ENCODE measurements at regions not wholly inside any gene's neighbourhood (a gene's known extent, or its start where the extent isn't known, plus 50 kb on each side); places are given as distances from the start of the nearest gene placed in this dataset.
"Not testable (repeated sequence)": the region's sequence is repeated elsewhere in the genome, so short reads cannot be mapped to it uniquely, and the experiment has no call there.

DNA sequence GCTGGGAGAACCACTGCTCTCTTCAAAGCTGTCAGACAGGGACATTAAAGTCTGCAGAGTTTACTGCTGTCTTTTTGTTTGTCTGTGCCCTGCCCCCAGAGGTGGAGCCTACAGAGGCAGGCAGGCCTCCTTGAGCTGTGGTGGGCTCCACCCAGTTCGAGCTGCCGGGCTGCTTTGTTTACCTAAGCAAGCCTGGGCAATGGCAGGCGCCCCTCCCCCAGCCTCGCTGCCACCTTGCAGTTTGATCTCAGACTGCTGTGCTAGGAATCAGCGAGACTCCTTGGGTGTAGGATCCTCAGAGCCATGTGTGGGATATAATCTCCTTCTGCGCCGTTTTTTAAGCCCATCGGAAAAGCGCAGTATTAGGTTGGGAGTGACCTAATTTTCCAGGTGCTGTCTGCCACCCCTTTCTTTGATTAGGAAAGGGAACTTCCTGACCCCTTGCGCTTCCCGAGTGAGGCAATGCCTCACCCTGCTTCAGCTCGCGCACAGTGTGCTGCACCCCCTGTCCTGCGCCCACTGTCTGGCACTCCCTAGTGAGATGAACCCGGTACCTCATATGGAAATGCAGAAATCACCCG lies 298.3 kb upstream of the MIS18BP1 start:
- DNase-seq: not testable (repeated sequence)

DNA sequence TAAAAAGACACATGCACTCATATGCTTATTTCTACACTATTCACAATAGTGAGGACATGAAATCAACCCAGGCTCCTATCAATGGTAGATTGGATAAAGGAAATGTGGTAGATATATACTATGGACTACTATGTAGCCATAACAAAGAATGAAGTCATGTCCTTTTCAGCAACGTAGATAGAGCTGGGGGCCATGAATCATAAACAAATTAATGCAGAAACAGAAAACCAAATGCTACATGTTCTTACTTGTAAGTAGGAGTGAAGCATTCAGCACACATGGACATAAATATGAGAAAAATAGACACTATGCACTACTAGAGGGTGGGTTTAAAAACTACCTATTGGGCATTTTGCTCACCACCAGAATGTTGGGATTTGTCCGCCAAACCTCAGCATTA lies 278.0 kb upstream of the MIS18BP1 start:
- no peak for DNase-seq

- no peak for DNase-seq
These were observed 273.9 kb upstream of the MIS18BP1 start for GRCh38 chr14:45526715-45527549.

DNA sequence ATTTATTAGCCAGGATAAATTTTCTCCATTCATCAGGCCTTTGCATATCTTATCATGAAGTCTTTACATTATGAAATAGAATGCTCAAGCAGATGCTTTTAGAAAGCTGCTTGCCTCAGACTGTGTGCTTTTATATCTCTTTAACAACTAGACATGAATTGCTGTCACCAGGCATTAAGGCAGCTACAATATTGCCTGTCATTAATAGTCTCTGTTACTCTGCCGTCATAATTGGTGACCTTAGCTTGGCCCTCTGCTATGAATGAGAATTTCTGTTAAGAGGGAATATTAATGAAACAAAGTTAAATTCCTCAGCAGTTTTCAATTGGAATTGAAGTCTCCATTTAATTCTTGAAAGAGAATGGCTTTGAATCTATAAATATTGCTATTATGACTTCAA lies 266.8 kb upstream of the MIS18BP1 start:
- no peak for DNase-seq

GRCh38 chr14:45492876-45493275 lies 239.9 kb upstream of the MIS18BP1 start:
- no peak for DNase-seq

DNA sequence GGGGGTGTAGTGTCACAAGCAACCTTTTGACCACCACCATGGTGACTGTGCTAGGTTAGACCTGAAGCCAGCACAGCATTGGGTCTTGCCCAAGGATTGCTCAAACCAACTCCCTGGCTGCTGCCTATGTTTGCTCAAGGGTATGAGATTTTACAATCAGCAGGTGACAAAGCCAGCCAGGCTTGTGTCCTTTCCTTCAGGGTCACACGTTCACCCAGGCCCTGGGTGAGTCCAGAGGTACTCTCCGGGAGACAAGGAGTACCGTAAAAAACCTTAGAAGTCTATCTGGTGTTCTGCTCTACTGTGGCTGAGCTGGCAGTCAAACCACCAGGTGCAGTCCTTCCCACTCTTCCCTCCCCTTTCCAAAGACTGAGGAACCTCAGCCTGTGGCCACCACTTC lies 238.9 kb upstream of the MIS18BP1 start:
- no peak for DNase-seq

DNA sequence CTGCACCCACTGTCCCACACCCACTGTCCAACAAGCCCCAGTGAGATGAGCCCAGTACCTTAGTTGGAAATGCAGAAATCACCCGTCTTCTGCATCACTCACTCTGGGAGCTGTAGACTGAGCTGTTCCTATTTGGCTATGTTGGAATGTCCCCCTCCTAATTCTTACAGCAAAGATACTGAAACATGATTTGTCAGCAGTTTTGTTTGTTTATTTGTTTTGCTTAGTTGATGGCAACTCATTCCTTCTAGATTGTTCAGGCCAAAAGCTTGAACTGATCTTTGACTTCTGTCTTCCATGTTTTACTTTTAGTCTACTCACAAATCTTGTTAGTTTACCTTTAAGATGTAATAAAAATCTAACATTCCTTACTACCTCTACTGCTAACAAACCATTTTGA lies 233.6 kb upstream of the MIS18BP1 start:
- DNase-seq: no peak

- DNase-seq: no peak
These were observed 214.0 kb upstream of the MIS18BP1 start for GRCh38 chr14:45467023-45467422.

GRCh38 chr14:45434221-45434620 lies 181.2 kb upstream of the MIS18BP1 start:
- no peak for DNase-seq

- no peak for DNase-seq
These were observed 173.8 kb upstream of the MIS18BP1 start for GRCh38 chr14:45426685-45427282.

- DNase-seq: no peak
These were observed 153.9 kb upstream of the MIS18BP1 start for GRCh38 chr14:45406942-45407341.

GRCh38 chr14:45400950-45401640 lies 148.1 kb upstream of the MIS18BP1 start:
- no peak for DNase-seq

DNA sequence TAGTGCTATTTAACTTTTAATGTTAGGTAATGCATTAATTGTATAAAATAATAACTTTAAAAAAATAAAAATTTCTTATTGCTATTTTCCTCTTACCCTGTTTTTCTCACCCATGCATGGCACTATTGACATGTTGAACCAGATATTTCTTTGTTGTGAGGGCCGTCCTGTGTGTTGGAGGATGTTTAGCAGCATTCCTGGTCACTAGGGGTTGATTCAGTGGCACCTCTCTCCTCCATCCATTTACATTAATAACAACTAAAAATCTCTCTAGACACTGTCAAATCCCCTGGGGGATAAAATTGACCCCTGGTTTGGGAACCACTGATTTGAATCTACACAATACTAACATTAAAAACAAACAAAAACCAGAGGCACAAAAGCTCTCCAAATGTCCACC lies 147.5 kb upstream of the MIS18BP1 start:
- no peak for DNase-seq

GRCh38 chr14:45381091-45381490 lies 128.1 kb upstream of the MIS18BP1 start:
- no peak for DNase-seq

DNA sequence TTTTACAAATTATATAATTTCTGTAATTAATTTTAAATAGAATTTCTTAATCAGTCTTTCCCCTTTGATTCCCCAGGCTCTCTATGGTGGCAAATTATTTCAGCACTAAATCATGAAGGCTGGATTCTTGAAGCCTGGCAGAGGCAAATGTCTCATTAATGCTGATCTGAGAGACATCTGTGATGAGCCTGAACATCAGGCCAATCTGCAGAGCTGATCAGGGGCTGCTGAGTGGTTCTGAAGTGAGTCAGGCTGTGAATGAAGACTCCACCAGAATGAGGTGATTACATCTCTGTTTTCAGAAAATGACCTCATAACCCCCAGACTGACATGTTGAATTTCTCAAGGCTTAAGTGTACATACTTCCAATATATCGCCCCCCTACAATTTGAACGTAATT lies 124.2 kb upstream of the MIS18BP1 start:
- no peak for DNase-seq

GRCh38 chr14:45373877-45374276 lies 120.9 kb upstream of the MIS18BP1 start:
- DNase-seq: no peak

GRCh38 chr14:45364565-45365156 lies 111.7 kb upstream of the MIS18BP1 start:
- DNase-seq: no peak

DNA sequence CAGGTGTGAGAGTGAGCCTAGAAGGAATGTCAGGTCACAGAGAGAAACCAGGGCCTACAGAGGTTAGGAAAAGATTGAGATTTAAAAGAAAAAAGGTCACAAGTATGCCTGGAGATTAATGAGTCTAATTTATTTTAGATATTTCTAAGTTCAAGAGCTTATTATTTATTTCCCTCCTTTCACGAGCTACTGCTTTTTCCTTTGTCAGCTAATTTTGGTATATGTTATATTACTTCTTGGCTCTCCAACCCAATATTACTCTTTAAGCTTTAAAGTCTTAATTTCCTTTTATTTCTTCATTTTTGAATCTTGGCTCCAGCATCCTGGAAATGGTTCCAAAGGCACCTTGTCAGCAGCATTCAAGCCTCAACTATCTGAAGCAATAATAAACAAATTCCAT lies 109.5 kb upstream of the MIS18BP1 start:
- no peak for DNase-seq

- DNase-seq: no peak
These were observed 108.7 kb upstream of the MIS18BP1 start for GRCh38 chr14:45361727-45362126.

- no peak for DNase-seq
These were observed 106.7 kb upstream of the MIS18BP1 start for GRCh38 chr14:45359746-45360145.

DNA sequence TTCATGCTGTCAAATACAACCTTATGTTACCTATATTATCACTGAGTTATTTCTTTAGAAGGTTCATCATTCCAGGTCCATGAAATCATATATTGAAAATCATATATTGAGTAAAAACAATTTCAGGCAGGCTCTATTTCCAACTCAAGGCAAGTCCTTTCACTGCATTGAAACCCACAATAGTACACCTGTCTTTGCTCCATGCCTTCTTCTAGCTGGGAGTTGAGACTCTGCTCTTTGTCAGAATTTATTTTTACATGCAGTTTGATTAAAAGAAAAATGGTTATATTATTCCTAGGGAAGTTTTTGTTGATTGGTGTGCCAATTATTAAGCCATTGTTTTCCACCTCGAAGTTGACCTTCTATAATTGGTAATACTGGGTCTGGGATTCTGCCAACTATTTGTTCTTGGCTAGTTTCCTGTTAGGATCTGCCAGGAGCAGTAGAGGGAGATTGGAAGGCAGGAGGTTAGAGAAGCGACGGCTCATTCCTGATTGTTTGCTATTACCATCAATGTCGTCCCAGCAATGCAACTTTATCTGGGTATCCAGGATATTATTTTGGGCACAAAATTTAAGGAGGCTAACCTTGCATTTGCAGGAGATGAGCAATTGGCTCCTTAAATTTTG lies 79.5 kb upstream of the MIS18BP1 start:
- DNase-seq: no peak

DNA sequence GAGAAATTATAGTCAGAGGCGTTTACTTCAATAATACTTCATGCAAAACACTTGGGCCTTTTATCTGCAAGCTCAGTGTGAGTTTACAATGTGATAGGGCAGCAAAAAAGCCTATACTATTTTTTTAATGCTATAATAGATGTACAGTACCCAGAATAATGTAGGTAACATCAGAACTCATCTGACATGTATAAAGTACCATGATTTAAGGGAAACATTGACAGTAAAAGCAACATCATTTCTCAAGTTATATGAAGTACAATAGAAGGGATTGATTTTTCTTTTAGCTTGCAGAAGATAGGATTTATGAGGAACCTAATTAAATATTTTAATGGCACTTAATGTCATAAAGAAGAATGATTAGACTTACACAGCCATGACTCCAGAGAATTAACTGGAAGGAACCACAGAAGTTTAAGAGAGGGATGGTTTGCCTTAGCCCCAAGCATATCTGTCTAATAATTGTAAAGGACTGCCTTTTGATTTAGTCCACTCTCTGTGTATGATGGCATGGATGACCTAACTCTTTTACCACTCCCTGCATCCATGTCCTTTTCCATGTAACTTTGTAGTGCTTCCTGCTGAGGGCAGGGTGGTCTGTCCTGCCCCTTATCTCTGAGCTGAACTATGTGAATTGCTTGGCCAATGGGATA lies 55.9 kb upstream of the MIS18BP1 start:
- no peak for DNase-seq
